Medulla oblongata (tissue), 1 donor: ENCODE measurements at regions not wholly inside any gene's neighbourhood (a gene's known extent, or its start where the extent isn't known, plus 50 kb on each side); places are given as distances from the start of the nearest gene placed in this dataset.
A peak's percentile ranks its signal among the peaks of the same experiment; 100 is the strongest.

Source experiments
- DNase-seq: peaks from one replicate; pipeline ENCODE4 v3.0.0-alpha.2; 2015; ENCODE audit errors: extremely low spot score

GRCh38 chr12:90899456-90900182, 55.4 kb downstream of the CCER1 start:
- no peak for DNase-seq

- no peak for DNase-seq
These were observed 57.0 kb downstream of the CCER1 start for GRCh38 chr12:90897986-90898385.

- no peak for DNase-seq
These were observed 57.7 kb downstream of the CCER1 start for GRCh38 chr12:90897316-90897715.

- no peak for DNase-seq
These were observed 58.2 kb downstream of the CCER1 start for GRCh38 chr12:90896821-90897220.

GRCh38 chr12:90896164-90896563, 58.8 kb downstream of the CCER1 start:
- DNase-seq: no peak

GRCh38 chr12:90888316-90888715, 66.7 kb downstream of the CCER1 start:
- no peak for DNase-seq

GRCh38 chr12:90883456-90883855, 71.5 kb downstream of the CCER1 start:
- no peak for DNase-seq

- no peak for DNase-seq
These were observed 83.3 kb downstream of the CCER1 start for GRCh38 chr12:90871726-90872096.

- DNase-seq: no peak
These were observed 83.8 kb downstream of the CCER1 start for GRCh38 chr12:90870971-90871725.

- no peak for DNase-seq
These were observed 86.3 kb downstream of the CCER1 start for GRCh38 chr12:90868626-90869025.

GRCh38 chr12:90859591-90859990, 95.4 kb downstream of the CCER1 start:
- DNase-seq: no peak

GRCh38 chr12:90858252-90858651, 96.7 kb downstream of the CCER1 start:
- DNase-seq: no peak

- DNase-seq: no peak
These were observed 99.4 kb downstream of the CCER1 start for GRCh38 chr12:90855534-90855933.

- peak; percentile 67 for DNase-seq
These were observed 100.8 kb downstream of the CCER1 start for GRCh38 chr12:90854136-90854689.

- no peak for DNase-seq
These were observed 102.9 kb downstream of the CCER1 start for GRCh38 chr12:90851800-90852718.

- DNase-seq: no peak
These were observed 112.5 kb downstream of the CCER1 start for GRCh38 chr12:90842477-90842876.

- no peak for DNase-seq
These were observed 113.6 kb downstream of the CCER1 start for GRCh38 chr12:90841336-90841735.

GRCh38 chr12:90839346-90839745, 115.6 kb downstream of the CCER1 start:
- no peak for DNase-seq

- DNase-seq: no peak
These were observed 118.3 kb downstream of the CCER1 start for GRCh38 chr12:90836689-90837088.

GRCh38 chr12:90833228-90833627, 121.7 kb downstream of the CCER1 start:
- DNase-seq: no peak

- no peak for DNase-seq
These were observed 122.5 kb downstream of the CCER1 start for GRCh38 chr12:90832427-90832826.

- no peak for DNase-seq
These were observed 123.3 kb downstream of the CCER1 start for GRCh38 chr12:90831712-90832111.
